GM18508 (cell line): ENCODE measurements at regions not wholly inside any gene's neighbourhood (a gene's known extent, or its start where the extent isn't known, plus 50 kb on each side); places are given as distances from the start of the nearest gene placed in this dataset.

Source experiments
- ATAC-seq: cut with Tn5 transposase; IDR thresholded peaks from one replicate; pipeline ENCODE4 v1.9.1; 2021; ENCODE audit warnings: moderate number of reproducible peaks; ENCODE audit not compliant: insufficient read depth, unreplicated experiment

- ATAC-seq = no peak
Measured at GRCh38 chr13:103308667-103309066, 242.4 kb upstream of the SLC10A2 start.

- no peak for ATAC-seq
Measured at GRCh38 chr13:103306163-103306562, 239.9 kb upstream of the SLC10A2 start.

GRCh38 chr13:103303078-103303651, 236.9 kb upstream of the SLC10A2 start:
- ATAC-seq = no peak

GRCh38 chr13:103302676-103303075, 236.5 kb upstream of the SLC10A2 start:
- no peak for ATAC-seq

- no peak for ATAC-seq
Measured at GRCh38 chr13:103299079-103299478, 232.9 kb upstream of the SLC10A2 start.

DNA sequence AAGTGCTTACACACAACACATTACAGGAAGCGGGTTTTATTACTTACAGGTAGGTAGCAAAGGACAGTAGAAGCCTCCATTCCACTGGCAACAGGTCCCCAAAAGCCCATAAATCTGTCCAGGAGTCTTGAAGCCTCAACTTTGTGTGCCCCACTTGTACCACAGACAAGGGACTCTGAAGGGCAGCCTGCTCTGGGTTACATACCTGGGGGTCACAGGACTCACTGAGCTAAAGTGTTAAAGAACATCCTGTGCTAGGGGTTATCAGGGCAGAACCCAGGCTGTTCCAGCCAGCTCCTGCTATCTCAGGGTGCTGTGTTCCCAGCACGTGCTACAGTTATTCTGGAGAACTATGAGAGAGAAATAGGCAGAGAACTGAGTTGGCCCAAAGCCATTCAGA, 230.9 kb upstream of the SLC10A2 start:
- ATAC-seq = no peak

DNA sequence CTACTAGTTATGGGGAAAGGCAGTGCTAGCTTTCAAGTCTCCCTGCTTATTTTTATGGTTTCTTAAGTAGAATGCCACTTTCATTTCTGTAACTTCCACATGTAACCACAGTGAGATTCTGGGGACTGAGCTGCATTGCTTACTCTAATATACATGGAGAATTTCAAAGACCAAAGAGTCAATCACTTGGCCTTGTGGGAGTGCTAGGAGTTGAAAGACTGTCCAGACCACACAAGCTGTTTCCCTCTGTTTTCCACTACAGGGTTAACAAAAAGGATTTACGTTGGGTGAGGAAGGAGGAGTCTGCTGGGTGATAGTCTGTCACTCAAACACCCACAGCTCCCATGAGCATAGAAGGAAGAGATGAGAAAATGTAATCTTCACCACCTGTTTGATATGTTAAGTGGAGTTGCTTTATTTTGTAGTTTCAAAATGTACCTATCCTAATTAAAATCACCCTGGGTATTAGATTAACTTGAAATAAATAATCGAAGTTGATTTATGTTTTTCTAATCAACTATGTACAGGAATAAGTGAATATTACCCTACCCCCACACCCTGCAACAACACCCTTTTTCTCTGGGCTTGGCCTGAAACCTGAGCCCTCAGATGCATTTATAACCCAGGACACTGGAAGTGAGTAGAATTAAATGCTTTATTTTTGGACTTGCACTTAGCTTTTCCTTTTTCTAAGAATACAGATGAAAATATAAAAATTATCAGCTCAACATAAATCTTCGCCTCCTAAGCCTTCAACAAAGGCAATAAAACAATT, 225.8 kb upstream of the SLC10A2 start:
- ATAC-seq = no peak

GRCh38 chr13:103291226-103291625, 225.0 kb upstream of the SLC10A2 start:
- no peak for ATAC-seq

GRCh38 chr13:103289681-103290080, 223.5 kb upstream of the SLC10A2 start:
- ATAC-seq = no peak

DNA sequence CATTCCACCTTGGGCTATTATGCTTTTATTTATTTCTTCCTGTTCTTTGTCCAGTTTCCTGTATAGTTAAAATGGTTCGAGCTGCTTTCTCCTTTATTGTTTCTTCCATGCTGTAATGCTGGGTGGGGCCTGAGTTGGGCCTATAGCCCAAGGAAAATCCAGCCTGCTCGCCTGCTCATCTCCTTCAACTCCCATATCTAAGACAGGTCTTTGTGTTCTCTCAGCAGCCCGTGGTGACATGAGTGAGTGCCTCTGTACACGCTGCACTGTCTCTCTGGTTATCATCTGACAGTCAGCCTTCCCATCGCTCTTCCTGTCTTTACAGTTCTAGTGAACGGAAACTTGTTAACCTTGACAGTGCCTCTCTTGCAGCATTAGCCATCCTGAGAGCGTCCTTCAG, 221.9 kb upstream of the SLC10A2 start:
- ATAC-seq = no peak

- ATAC-seq = no peak
Measured at GRCh38 chr13:103287659-103288058, 221.4 kb upstream of the SLC10A2 start.

DNA sequence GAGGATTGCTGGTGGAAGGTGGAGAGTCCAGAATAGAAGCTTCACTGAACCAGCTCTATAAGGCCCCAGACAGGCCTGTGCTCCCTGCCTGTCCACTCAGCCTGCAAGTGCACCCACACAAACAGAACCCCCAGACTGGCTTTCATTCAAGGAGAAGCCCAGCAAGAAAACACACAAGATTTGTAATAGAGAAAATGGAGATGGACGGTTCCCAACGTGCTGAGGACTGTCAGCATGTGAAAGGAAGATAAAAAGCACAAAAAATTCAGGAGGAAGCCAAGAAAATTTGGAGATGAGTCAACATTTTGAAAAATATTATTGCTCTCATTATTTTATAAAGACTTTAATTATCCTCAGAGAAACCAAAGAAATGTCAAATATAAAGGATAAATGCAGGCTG, 218.2 kb upstream of the SLC10A2 start:
- no peak for ATAC-seq

DNA sequence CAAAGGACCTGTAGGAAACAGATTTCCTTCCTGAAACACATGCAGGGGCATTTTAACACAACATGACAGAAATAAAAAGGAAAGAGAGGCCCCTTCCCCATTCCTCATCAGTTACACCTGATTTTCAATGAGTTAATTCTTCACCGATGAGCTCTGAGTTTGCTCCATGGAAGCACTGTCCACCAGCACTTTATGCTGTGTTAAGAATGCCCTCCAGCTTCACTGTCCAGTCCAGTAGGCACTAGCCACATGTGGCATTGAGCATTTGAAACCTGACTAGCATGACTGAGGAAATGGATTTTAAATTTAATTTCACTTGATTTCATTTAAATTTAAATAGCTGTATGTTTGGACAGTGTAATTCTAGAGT, 217.2 kb upstream of the SLC10A2 start:
- ATAC-seq = no peak

DNA sequence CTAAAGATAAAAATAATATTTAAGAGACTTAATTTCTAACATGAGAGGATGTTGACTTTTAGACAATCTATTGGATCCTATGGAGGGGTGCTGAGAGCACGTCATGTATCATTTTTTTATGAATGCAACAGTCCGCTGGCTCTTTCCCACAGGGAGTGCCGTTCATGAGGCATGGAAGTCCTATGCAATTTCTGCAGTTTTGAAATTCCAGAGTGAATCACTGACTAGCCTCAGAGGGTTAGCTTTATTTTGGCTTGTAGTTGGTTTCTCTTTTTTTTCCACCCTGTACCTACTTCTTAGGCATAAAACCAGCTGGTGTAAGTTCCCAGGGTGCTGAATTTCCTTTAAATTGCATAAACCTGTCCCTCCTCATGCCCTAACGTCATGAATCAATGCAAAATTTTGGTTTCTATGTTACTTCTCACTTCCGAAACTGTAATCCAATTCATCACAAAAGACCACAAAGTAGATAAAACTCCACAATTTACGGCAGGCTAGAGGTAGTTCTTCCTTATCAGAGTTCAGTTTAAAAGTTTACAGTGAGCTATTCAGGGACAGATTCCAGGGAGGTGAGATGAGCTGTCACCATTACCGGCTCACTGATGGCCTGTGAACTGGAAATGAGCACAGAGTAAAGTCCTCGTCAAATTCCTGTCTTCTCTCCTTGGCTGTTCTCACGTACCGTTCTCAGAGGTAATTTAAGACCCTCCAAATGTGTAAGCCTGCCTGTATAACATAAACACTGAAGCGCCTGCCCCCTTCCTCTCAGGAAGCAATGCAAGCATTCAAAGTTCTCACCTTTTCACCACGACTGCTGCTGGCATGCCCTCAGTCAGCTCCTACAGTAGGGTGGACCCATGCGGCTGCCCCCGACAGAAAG, 216.6 kb upstream of the SLC10A2 start:
- ATAC-seq = no peak

GRCh38 chr13:103277959-103278694, 211.9 kb upstream of the SLC10A2 start:
- ATAC-seq = no peak

- ATAC-seq = peak; percentile 92
Measured at GRCh38 chr13:103276775-103277498, 210.7 kb upstream of the SLC10A2 start.

DNA sequence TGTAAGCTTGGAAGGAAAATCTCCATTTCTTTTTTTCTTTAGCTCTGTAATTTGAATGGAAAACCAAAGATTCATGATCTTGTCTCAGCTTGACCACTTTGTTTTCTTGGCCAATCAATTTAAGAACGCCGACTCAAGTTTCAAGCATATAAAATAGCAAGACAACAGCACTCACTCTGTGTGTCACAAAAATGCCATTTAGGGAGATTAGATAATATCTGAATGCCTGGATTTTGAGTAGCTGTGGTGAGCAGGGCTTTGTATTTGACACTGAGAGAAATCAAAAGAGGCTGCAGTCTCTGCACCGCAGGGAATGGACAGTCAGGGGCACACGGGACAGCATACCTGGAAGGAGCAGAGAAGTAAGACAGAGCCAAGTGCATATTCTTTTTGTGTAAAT, 209.5 kb upstream of the SLC10A2 start:
- no peak for ATAC-seq

DNA sequence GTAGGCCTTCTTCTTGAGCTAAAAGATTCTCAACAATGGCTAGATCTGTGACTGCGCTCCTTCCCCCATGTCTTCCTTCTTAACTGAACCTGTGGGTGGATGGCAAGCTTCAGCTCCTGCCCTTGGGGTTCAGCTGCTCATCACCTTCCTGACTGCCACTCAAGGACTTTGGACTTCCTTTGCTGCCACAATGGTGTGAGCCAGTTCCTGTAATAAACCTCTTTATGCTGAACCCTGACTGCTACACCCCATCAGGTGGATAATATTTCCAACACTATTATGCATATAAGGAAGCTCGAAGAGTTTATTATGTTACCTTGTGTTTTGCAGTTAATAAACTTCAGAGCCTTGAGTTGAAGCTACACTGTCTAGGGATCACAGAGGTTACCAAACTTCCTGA, 208.9 kb upstream of the SLC10A2 start:
- no peak for ATAC-seq

DNA sequence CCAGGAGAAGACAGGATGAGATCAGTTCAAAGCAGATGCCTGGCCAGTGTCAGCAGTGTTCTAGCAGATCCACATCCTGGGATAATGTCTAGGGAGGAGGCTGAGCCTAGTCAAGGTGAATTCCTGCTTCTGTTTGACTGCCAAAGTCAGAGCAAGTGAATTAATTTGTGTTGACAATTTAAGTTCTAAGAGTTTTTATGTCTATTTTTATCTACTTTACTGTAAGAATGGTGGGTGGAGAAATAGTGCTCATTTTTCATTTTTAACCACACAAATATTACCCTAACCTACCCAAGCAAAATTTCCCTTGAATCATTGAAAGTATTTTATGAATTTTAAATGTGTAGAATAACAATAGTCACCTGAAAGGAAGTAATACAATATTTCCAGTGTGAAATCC, 207.6 kb upstream of the SLC10A2 start:
- ATAC-seq = no peak

DNA sequence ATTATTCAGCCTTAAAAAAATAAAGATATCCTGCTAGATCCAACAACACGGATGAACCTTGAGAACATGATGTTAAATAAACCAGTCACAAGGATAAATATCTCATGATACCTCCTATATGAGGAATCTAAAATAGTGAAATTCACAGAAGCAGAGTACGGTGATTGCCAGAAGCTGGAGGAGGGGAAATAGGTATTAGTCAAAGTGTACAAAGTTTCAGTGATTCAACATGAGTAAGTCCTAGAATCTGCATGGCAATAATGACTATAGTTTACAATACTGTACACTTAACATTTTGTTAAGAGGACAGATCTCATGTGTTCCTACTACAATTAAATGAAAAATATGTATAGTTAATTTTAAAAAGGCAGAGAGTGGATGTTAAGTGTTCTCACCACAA, 206.6 kb upstream of the SLC10A2 start:
- peak; percentile 44 for ATAC-seq
